Upper lobe of right lung (tissue), 1 donor: ENCODE measurements at regions not wholly inside any gene's neighbourhood (a gene's known extent, or its start where the extent isn't known, plus 50 kb on each side); places are given as distances from the start of the nearest gene placed in this dataset.

Experiments used
- ATAC-seq: fragments of 200-7000 bp; cut with Tn5 transposase; one replicate; pipeline ENCODE4 v1.9.1; 2020; ENCODE audit warnings: mild to moderate bottlenecking, moderate library complexity
- DNase-seq: peaks from one replicate; pipeline ENCODE4 v3.0.0-alpha.2; 2020
- H3K27ac ChIP-seq: fragments of 200-600 bp; one replicate; pipeline ENCODE4 v1.8.0; 2022
- H3K27me3 ChIP-seq: fragments of 200-600 bp; one replicate; pipeline ENCODE4 v1.8.0; 2022; ENCODE audit warnings: mild to moderate bottlenecking
- H3K36me3 ChIP-seq: fragments of 200-600 bp; one replicate; pipeline ENCODE4 v1.8.0; 2022
- H3K4me1 ChIP-seq: fragments of 200-600 bp; one replicate; pipeline ENCODE4 v1.8.0; 2022
- H3K4me3 ChIP-seq: fragments of 200-600 bp; one replicate; pipeline ENCODE4 v1.8.0; 2022; ENCODE audit warnings: mild to moderate bottlenecking
- H3K9me3 ChIP-seq: fragments of 200-600 bp; one replicate; pipeline ENCODE4 v1.8.0; 2022
- CTCF ChIP-seq: fragments of 200-600 bp; IDR thresholded peaks from one replicate; pipeline ENCODE4 v1.8.0; 2022; ENCODE audit warnings: antibody characterized with exemption
- intact Hi-C: fragments of 100-400 bp; cut with DNase I; formaldehyde crosslinking; loops from one replicate; pipeline ENCODE4 v1.11.0; 2022
- donor health status: DM: no; HTN: yes; CAD: no; lungs with severe emphysema.

GRCh38 chrX:10021461-10022272 is 54.5 kb downstream of the CLDN34 start:
- Histone ChIP-seq H3K4me1 (peaks cover 6% of the 10 kb centered on the region), H3K27ac (no peak overlapping the region), H3K36me3 (no peaks in the 10 kb centered on the region), H3K27me3 (no peaks in the 10 kb centered on the region), H3K9me3 (no peaks in the 10 kb centered on the region), H3K4me3 (no peak overlapping the region)
- ATAC-seq (peak; percentile 26), DNase-seq (no peak)
- TF ChIP-seq CTCF, result no peak
- intact Hi-C loops, result no loop called here

- Histone ChIP-seq H3K9me3 (no peaks in the 10 kb centered on the region), H3K27me3 (no peaks in the 10 kb centered on the region), H3K36me3 (no peaks in the 10 kb centered on the region), H3K27ac (no peak overlapping the region), H3K4me1 (peaks cover 6% of the 10 kb centered on the region), H3K4me3 (no peak overlapping the region)
- ATAC-seq (no peak), DNase-seq (no peak)
- TF ChIP-seq CTCF, result no peak
- intact Hi-C loops, result no loop called here
These were observed 55.0 kb downstream of the CLDN34 start for GRCh38 chrX:10022273-10022541.

- Histone ChIP-seq H3K4me3 (no peak overlapping the region), H3K4me1 (peaks cover 6% of the 10 kb centered on the region), H3K36me3 (no peaks in the 10 kb centered on the region), H3K27me3 (no peaks in the 10 kb centered on the region), H3K9me3 (no peaks in the 10 kb centered on the region), H3K27ac (no peak overlapping the region)
- intact Hi-C loops, result no loop called here
- TF ChIP-seq CTCF, result no peak
- ATAC-seq, result peak; percentile 31
- DNase-seq, result no peak
These were observed 55.6 kb downstream of the CLDN34 start for GRCh38 chrX:10022580-10023245.

- Histone ChIP-seq H3K27ac (no peak overlapping the region), H3K27me3 (no peaks in the 10 kb centered on the region), H3K4me1 (peaks cover 6% of the 10 kb centered on the region), H3K9me3 (no peaks in the 10 kb centered on the region), H3K4me3 (no peak overlapping the region), H3K36me3 (no peaks in the 10 kb centered on the region)
- intact Hi-C loops, result no loop called here
- TF ChIP-seq CTCF, result no peak
- ATAC-seq (no peak), DNase-seq (no peak)
These were observed 56.7 kb downstream of the CLDN34 start for GRCh38 chrX:10023821-10024220.

- peaks cover 6% of the 10 kb centered on the region for H3K4me1 ChIP-seq
- H3K36me3 ChIP-seq, result no peaks in the 10 kb centered on the region
- H3K4me3 ChIP-seq, result no peak overlapping the region
- TF ChIP-seq CTCF, result no peak
- ATAC-seq, result no peak
- no peaks in the 10 kb centered on the region for H3K9me3 ChIP-seq
- H3K27ac ChIP-seq, result no peak overlapping the region
- no peaks in the 10 kb centered on the region for H3K27me3 ChIP-seq
- no peak for DNase-seq
- intact Hi-C loops, result no loop called here
These were observed 58.8 kb downstream of the CLDN34 start for GRCh38 chrX:10025742-10026493.
